ENCODE measurements at regions not wholly inside any gene's neighbourhood (a gene's known extent, or its start where the extent isn't known, plus 50 kb on each side); places are given as distances from the start of the nearest gene placed in this dataset.

GRCh38 chr20:48431653-48432493 lies 395.9 kb downstream of the PREX1 start:
- intact Hi-C loops (cut with micrococcal nuclease; ENCODE audit: unreplicated experiment), result no loop called here
- CTCF ChIA-PET, result no interaction called here
- TF ChIP-seq CTCF (conservative IDR thresholded peaks at IDR 0.05; ENCODE audit: low read depth, low read length) (no peak), EZH2 (IDR thresholded peaks at IDR 0.05; ENCODE audit: borderline replicate concordance, low read depth, low read length, poor library complexity, severe bottlenecking) (no peak)
- H3K27ac ChIP-seq (ENCODE audit: low read depth, low read length, poor library complexity, severe bottlenecking), result no peak overlapping the region
- H3K9me3 ChIP-seq (ENCODE audit: low read depth, low read length, poor library complexity, severe bottlenecking), result no peaks in the 10 kb centered on the region
- H3K4me3 ChIP-seq (ENCODE audit: low read depth, low read length, poor library complexity, severe bottlenecking), result no peak overlapping the region
- DNase-seq (ENCODE audit: low spot score), result peak; percentile 47
- peaks cover 4% of the 10 kb centered on the region for H3K4me1 ChIP-seq (ENCODE audit: insufficient read depth, low read length, poor library complexity, severe bottlenecking)
- no peaks in the 10 kb centered on the region for H3K36me3 ChIP-seq (ENCODE audit: insufficient read depth, low read length, poor library complexity, severe bottlenecking)
- BruUV-seq (replicated peaks), result no TSS peak
- H3K27me3 ChIP-seq (replicated peaks; ENCODE audit: insufficient read depth, low read depth, low read length, poor library complexity), result no peaks in the 10 kb centered on the region
- POLR2A ChIA-PET (ENCODE audit: low non-redundant PET), result no interaction called here

- no peak for DNase-seq (ENCODE audit: low spot score)
- intact Hi-C loops (cut with micrococcal nuclease; ENCODE audit: unreplicated experiment), result no loop called here
- no TSS peak for BruUV-seq (replicated peaks)
- Histone ChIP-seq H3K27me3 (replicated peaks; ENCODE audit: insufficient read depth, low read depth, low read length, poor library complexity) (no peaks in the 10 kb centered on the region), H3K9me3 (ENCODE audit: low read depth, low read length, poor library complexity, severe bottlenecking) (no peaks in the 10 kb centered on the region), H3K36me3 (ENCODE audit: insufficient read depth, low read length, poor library complexity, severe bottlenecking) (no peaks in the 10 kb centered on the region), H3K4me1 (ENCODE audit: insufficient read depth, low read length, poor library complexity, severe bottlenecking) (peaks cover 16% of the 10 kb centered on the region), H3K27ac (ENCODE audit: low read depth, low read length, poor library complexity, severe bottlenecking) (no peak overlapping the region), H3K4me3 (ENCODE audit: low read depth, low read length, poor library complexity, severe bottlenecking) (no peak overlapping the region)
- ChIA-PET POLR2A (ENCODE audit: low non-redundant PET) (no interaction called here), CTCF (no interaction called here)
- TF ChIP-seq CTCF (conservative IDR thresholded peaks at IDR 0.05; ENCODE audit: low read depth, low read length) (no peak), EZH2 (IDR thresholded peaks at IDR 0.05; ENCODE audit: borderline replicate concordance, low read depth, low read length, poor library complexity, severe bottlenecking) (no peak)
These were observed 401.2 kb downstream of the PREX1 start for GRCh38 chr20:48426630-48427029.

GRCh38 chr20:48425817-48426612 lies 401.8 kb downstream of the PREX1 start:
- ChIA-PET POLR2A (ENCODE audit: low non-redundant PET) (no interaction called here), CTCF (no interaction called here)
- Histone ChIP-seq H3K27me3 (replicated peaks; ENCODE audit: insufficient read depth, low read depth, low read length, poor library complexity) (no peaks in the 10 kb centered on the region), H3K36me3 (ENCODE audit: insufficient read depth, low read length, poor library complexity, severe bottlenecking) (no peaks in the 10 kb centered on the region), H3K9me3 (ENCODE audit: low read depth, low read length, poor library complexity, severe bottlenecking) (no peaks in the 10 kb centered on the region), H3K4me3 (ENCODE audit: low read depth, low read length, poor library complexity, severe bottlenecking) (no peak overlapping the region), H3K27ac (ENCODE audit: low read depth, low read length, poor library complexity, severe bottlenecking) (no peak overlapping the region), H3K4me1 (ENCODE audit: insufficient read depth, low read length, poor library complexity, severe bottlenecking) (peaks cover 16% of the 10 kb centered on the region)
- DNase-seq (ENCODE audit: low spot score), result peak; percentile 39
- BruUV-seq (replicated peaks), result no TSS peak
- intact Hi-C loops (cut with micrococcal nuclease; ENCODE audit: unreplicated experiment), result no loop called here
- TF ChIP-seq CTCF (conservative IDR thresholded peaks at IDR 0.05; ENCODE audit: low read depth, low read length), result no peak
- TF ChIP-seq EZH2 (IDR thresholded peaks at IDR 0.05; ENCODE audit: borderline replicate concordance, low read depth, low read length, poor library complexity, severe bottlenecking), result no peak

Data from A673 (cell line).